Aorta (tissue), 5 donors: ENCODE measurements at regions not wholly inside any gene's neighbourhood (a gene's known extent, or its start where the extent isn't known, plus 50 kb on each side); places are given as distances from the start of the nearest gene placed in this dataset.
"Not testable (repeated sequence)": the region's sequence is repeated elsewhere in the genome, so short reads cannot be mapped to it uniquely, and the experiment has no call there.

Source experiments
- ATAC-seq: fragments of 200-7000 bp; cut with Tn5 transposase; one replicate; pipeline ENCODE4 v1.9.1; 2022; ENCODE audit warnings: moderate library complexity; ENCODE audit not compliant: low FRiP score
- DNase-seq, 2 donors: peaks; one replicate each; pipeline ENCODE4 v3.0.0-alpha.2; 2020
- H3K27ac ChIP-seq, 2 donors: one replicate each; pipeline ENCODE4 v1.5.1; 2013; ENCODE audit warnings: low read length in 2 of 2, mild to moderate bottlenecking in 2 of 2, moderate library complexity in 2 of 2, control low read depth in 1 of 2, inconsistent platforms in 1 of 2, low read depth in 1 of 2
- H3K27me3 ChIP-seq, 2 donors: one replicate each; pipeline ENCODE4 v1.6.1; 2013; ENCODE audit warnings: control low read depth in 1 of 2, low read length in 1 of 2, mild to moderate bottlenecking in 1 of 2, moderate library complexity in 1 of 2; ENCODE audit not compliant: insufficient read depth in 2 of 2, control insufficient read depth in 1 of 2
- H3K36me3 ChIP-seq, 2 donors: one replicate each; pipeline ENCODE4 v1.6.1; 2013; ENCODE audit warnings: control low read depth in 1 of 2, low read length in 1 of 2, mild to moderate bottlenecking in 1 of 2; ENCODE audit not compliant: insufficient read depth in 2 of 2, control insufficient read depth in 1 of 2
- H3K4me1 ChIP-seq, 2 donors: one replicate each; pipeline ENCODE4 v1.6.1; 2013; ENCODE audit warnings: low read length in 2 of 2, control low read depth in 1 of 2, mild to moderate bottlenecking in 1 of 2, moderate library complexity in 1 of 2; ENCODE audit not compliant: insufficient read depth in 2 of 2, control insufficient read depth in 1 of 2
- H3K4me3 ChIP-seq, 2 donors: one replicate each; pipeline ENCODE4 v1.5.1; 2013; ENCODE audit warnings: low read length in 2 of 2, control low read depth in 1 of 2, mild to moderate bottlenecking in 1 of 2
- H3K9me3 ChIP-seq: one replicate; pipeline ENCODE4 v1.6.1; 2013; ENCODE audit warnings: mild to moderate bottlenecking, low read length; ENCODE audit not compliant: control insufficient read depth
- WGBS, 2 donors: extraction: QIAGEN DNeasy Blood & Tissue Kit; methylation state at CpG; one replicate each; pipeline ENCODE4 v1.1.7; 2013; 5-methylcytosine and 5-hydroxymethylcytosine counted together
- intact Hi-C, 2 donors: fragments of 100-400 bp; cut with DNase I; formaldehyde crosslinking; loops; one replicate each; pipeline versions ENCODE4 v1.14.2 to v1.15.0; 2022
- donor health status: healthy with polysubstance abuse.
- donor health status: Bipolar disorder and iron deficiency.
- donor health status: DM: no; HTN: no; CAD: no.
- donor health status: DM: no; HTN: no; CAD: no.
- donor health status: DM: yes; HTN: yes; CAD: no.

- DNase-seq: no peak
- no peak overlapping the region for H3K27ac ChIP-seq
- no peaks in the 10 kb centered on the region for H3K9me3 ChIP-seq
- H3K4me3 ChIP-seq: no peak overlapping the region
- no peaks in the 10 kb centered on the region for H3K27me3 ChIP-seq
- H3K4me1 ChIP-seq: no peaks in the 10 kb centered on the region
- H3K36me3 ChIP-seq: no peaks in the 10 kb centered on the region
- no peak for ATAC-seq
- intact Hi-C loops: no loop called here
Observed at GRCh38 chr2:211203986-211204385, 647.6 kb downstream of the CPS1 start.

GRCh38 chr2:211204456-211204855, 648.1 kb downstream of the CPS1 start:
- no peak overlapping the region for H3K4me3 ChIP-seq
- H3K36me3 ChIP-seq: no peaks in the 10 kb centered on the region
- H3K27ac ChIP-seq: no peak overlapping the region
- DNase-seq (no peak), ATAC-seq (no peak)
- no peaks in the 10 kb centered on the region for H3K9me3 ChIP-seq
- no peaks in the 10 kb centered on the region for H3K4me1 ChIP-seq
- intact Hi-C loops: no loop called here
- WGBS, 2 donors: 73 to 75% methylated on average over 2 of the region's 2 CpGs
- H3K27me3 ChIP-seq: no peaks in the 10 kb centered on the region

- Histone ChIP-seq H3K4me1 (no peaks in the 10 kb centered on the region), H3K9me3 (no peaks in the 10 kb centered on the region), H3K4me3 (no peak overlapping the region), H3K36me3 (no peaks in the 10 kb centered on the region), H3K27me3 (no peaks in the 10 kb centered on the region), H3K27ac (no peak overlapping the region)
- intact Hi-C loops: no loop called here
- ATAC-seq: no peak
- 85 to 95% methylated on average over 6 of the region's 6 CpGs for WGBS, 2 donors
- DNase-seq: no peak
Observed at GRCh38 chr2:211204902-211205301, 648.5 kb downstream of the CPS1 start.

GRCh38 chr2:211205358-211205757, 649.0 kb downstream of the CPS1 start:
- ATAC-seq: no peak
- no peaks in the 10 kb centered on the region for H3K4me1 ChIP-seq
- intact Hi-C loops: no loop called here
- DNase-seq: no peak
- H3K27ac ChIP-seq: no peak overlapping the region
- no peak overlapping the region for H3K4me3 ChIP-seq
- no peaks in the 10 kb centered on the region for H3K36me3 ChIP-seq
- H3K9me3 ChIP-seq: no peaks in the 10 kb centered on the region
- H3K27me3 ChIP-seq: no peaks in the 10 kb centered on the region
- 42 to 59% methylated on average over 1 of the region's 1 CpG for WGBS, 2 donors

GRCh38 chr2:211205836-211206235, 649.4 kb downstream of the CPS1 start:
- no peaks in the 10 kb centered on the region for H3K27me3 ChIP-seq
- no peaks in the 10 kb centered on the region for H3K36me3 ChIP-seq
- intact Hi-C loops: no loop called here
- no peak for ATAC-seq
- H3K4me3 ChIP-seq: no peak overlapping the region
- H3K9me3 ChIP-seq: no peaks in the 10 kb centered on the region
- DNase-seq: no peak
- no peak overlapping the region for H3K27ac ChIP-seq
- no peaks in the 10 kb centered on the region for H3K4me1 ChIP-seq

- no peaks in the 10 kb centered on the region for H3K9me3 ChIP-seq
- no peak overlapping the region for H3K27ac ChIP-seq
- ATAC-seq: no peak
- H3K4me1 ChIP-seq: no peaks in the 10 kb centered on the region
- WGBS, 2 donors: 29 to 43% methylated on average over 1 of the region's 1 CpG
- no peak overlapping the region for H3K4me3 ChIP-seq
- DNase-seq: no peak
- H3K36me3 ChIP-seq: no peaks in the 10 kb centered on the region
- H3K27me3 ChIP-seq: no peaks in the 10 kb centered on the region
- intact Hi-C loops: no loop called here
Observed at GRCh38 chr2:211216221-211216620, 659.8 kb downstream of the CPS1 start.

- 92 to 95% methylated on average over 6 to 12 of the region's 15 CpGs for WGBS, 2 donors
- intact Hi-C loops, H3K27me3 ChIP-seq, H3K4me3 ChIP-seq, H3K36me3 ChIP-seq, ATAC-seq, H3K4me1 ChIP-seq, DNase-seq, H3K27ac ChIP-seq, H3K9me3 ChIP-seq: not testable (repeated sequence)
Observed at GRCh38 chr2:211219548-211219947, 663.1 kb downstream of the CPS1 start.

- peaks cover 5% of the 10 kb centered on the region for H3K9me3 ChIP-seq
Observed at GRCh38 chr2:211225784-211226183, 669.4 kb downstream of the CPS1 start.

GRCh38 chr2:211228559-211228958, 672.2 kb downstream of the CPS1 start:
- ATAC-seq (no peak), DNase-seq (no peak)
- Histone ChIP-seq H3K4me1 (no peaks in the 10 kb centered on the region), H3K4me3 (no peak overlapping the region), H3K27me3 (no peaks in the 10 kb centered on the region), H3K27ac (no peak overlapping the region), H3K9me3 (peaks cover 5% of the 10 kb centered on the region), H3K36me3 (no peaks in the 10 kb centered on the region)
- intact Hi-C loops: no loop called here
- 83 to 85% methylated on average over 3 of the region's 3 CpGs for WGBS, 2 donors

More at GRCh38 chr2:211225784-211226183, 669.4 kb downstream of the CPS1 start:
- 6 to 8% methylated on average over 4 of the region's 4 CpGs for WGBS, 2 donors
- no peaks in the 10 kb centered on the region for H3K4me1 ChIP-seq
- no peaks in the 10 kb centered on the region for H3K36me3 ChIP-seq
- no peaks in the 10 kb centered on the region for H3K27me3 ChIP-seq
- H3K4me3 ChIP-seq: no peak overlapping the region
- H3K27ac ChIP-seq: no peak overlapping the region
- DNase-seq (no peak), ATAC-seq (no peak)
- intact Hi-C loops: no loop called here
